Esophagus squamous epithelium (tissue), 5 donors: ENCODE measurements at regions not wholly inside any gene's neighbourhood (a gene's known extent, or its start where the extent isn't known, plus 50 kb on each side); places are given as distances from the start of the nearest gene placed in this dataset.

Source experiments
- DNase-seq: peaks from one replicate; lab custom pipeline; 2025; lab: John Stamatoyannopoulos, UW
- H3K27ac ChIP-seq, 4 donors: fragments of 200-600 bp; sonication (generic); one replicate each; pipeline ENCODE4 v1.5.1; 2016 to 2019; ENCODE audit warnings: mild to moderate bottlenecking in 1 of 4
- H3K27me3 ChIP-seq, 4 donors: fragments of 200-600 bp; sonication (generic); 1 replicate in 3 of 4; 2 replicates in 1 of 4; pipeline versions ENCODE4 v1.5.1 to v1.6.0; 2017 to 2021; ENCODE audit warnings: antibody characterized with exemption in 1 of 4
- H3K36me3 ChIP-seq, 3 donors: fragments of 200-600 bp; sonication (generic); one replicate each; pipeline ENCODE4 v1.5.1; 2016 to 2019
- H3K4me1 ChIP-seq, 3 donors: fragments of 200-600 bp; sonication (generic); one replicate each; pipeline ENCODE4 v1.5.1; 2017 to 2019
- H3K4me3 ChIP-seq, 4 donors: fragments of 200-600 bp; sonication (generic); 1 replicate in 3 of 4; 2 replicates in 1 of 4; pipeline ENCODE4 v1.5.1; 2016 to 2019; ENCODE audit warnings: mild to moderate bottlenecking in 2 of 4, moderate library complexity in 1 of 4
- H3K9me3 ChIP-seq, 3 donors: fragments of 200-600 bp; sonication (generic); one replicate each; pipeline ENCODE4 v1.5.1; 2016 to 2019
- CTCF ChIP-seq, 6 experiments: fragments of 450-650 bp in 4 of 6; fragments of 200-600 bp in 2 of 6; sonication (generic) in 2 of 6; IDR thresholded peaks; one replicate each; pipeline ENCODE4 v1.5.1; 2016 to 2019; ENCODE audit warnings: antibody characterized with exemption in 6 of 6, mild to moderate bottlenecking in 4 of 6, moderate library complexity in 4 of 6
- POLR2A ChIP-seq, 4 donors: fragments of 450-650 bp; IDR thresholded peaks; one replicate each; pipeline ENCODE4 v1.6.1; 2017; ENCODE audit warnings: antibody characterized with exemption in 4 of 4, mild to moderate bottlenecking in 4 of 4, moderate library complexity in 3 of 4
- WGBS, 2 donors: methylation state at CpG; one replicate each; pipeline ENCODE4 v1.1.5; 2018; 5-methylcytosine and 5-hydroxymethylcytosine counted together
- intact Hi-C: fragments of 100-400 bp; cut with DNase I; formaldehyde crosslinking; loops from one replicate; pipeline ENCODE4 v1.15.0; 2022
- donor health status: DM: yes; HTN: yes; CAD: no.

- no peak overlapping the region for H3K4me3 ChIP-seq
- intact Hi-C loops, result no loop called here
- H3K27me3 ChIP-seq, result no peaks in the 10 kb centered on the region
- no peaks in the 10 kb centered on the region for H3K4me1 ChIP-seq
- no peak overlapping the region for H3K27ac ChIP-seq
- no peak for TF ChIP-seq POLR2A (IDR thresholded peaks at IDR 0.05)
- TF ChIP-seq CTCF (IDR thresholded peaks at IDR 0.05), result no peak
- H3K9me3 ChIP-seq, result no peaks in the 10 kb centered on the region
- DNase-seq, result no peak
- no peaks in the 10 kb centered on the region for H3K36me3 ChIP-seq
- 74 to 79% methylated on average over 4 of the region's 4 CpGs for WGBS, 2 donors
Observed at GRCh38 chr5:114912189-114912920, 257.4 kb downstream of the TRIM36 start.

- TF ChIP-seq POLR2A (IDR thresholded peaks at IDR 0.05), result no peak
- TF ChIP-seq CTCF (IDR thresholded peaks at IDR 0.05), result no peak
- Histone ChIP-seq H3K27ac (no peak overlapping the region), H3K9me3 (no peaks in the 10 kb centered on the region), H3K4me3 (no peak overlapping the region), H3K4me1 (no peaks in the 10 kb centered on the region), H3K36me3 (no peaks in the 10 kb centered on the region), H3K27me3 (no peaks in the 10 kb centered on the region)
- DNase-seq, result no peak
- intact Hi-C loops, result no loop called here
Observed at GRCh38 chr5:114910727-114911126, 259.0 kb downstream of the TRIM36 start.

GRCh38 chr5:114909424-114909823 lies 260.3 kb downstream of the TRIM36 start:
- H3K27me3 ChIP-seq, result no peaks in the 10 kb centered on the region
- intact Hi-C loops, result no loop called here
- no peak overlapping the region for H3K4me3 ChIP-seq
- WGBS, 2 donors, result 88 to 90% methylated on average over 2 of the region's 2 CpGs
- H3K4me1 ChIP-seq, result no peaks in the 10 kb centered on the region
- TF ChIP-seq CTCF (IDR thresholded peaks at IDR 0.05), result no peak
- no peak for TF ChIP-seq POLR2A (IDR thresholded peaks at IDR 0.05)
- no peaks in the 10 kb centered on the region for H3K9me3 ChIP-seq
- no peak overlapping the region for H3K27ac ChIP-seq
- DNase-seq, result no peak
- no peaks in the 10 kb centered on the region for H3K36me3 ChIP-seq

- intact Hi-C loops, result no loop called here
- WGBS, 2 donors, result 72 to 76% methylated on average over 2 of the region's 2 CpGs
- no peak for TF ChIP-seq POLR2A (IDR thresholded peaks at IDR 0.05)
- no peak for TF ChIP-seq CTCF (IDR thresholded peaks at IDR 0.05)
- no peak for DNase-seq
- Histone ChIP-seq H3K27ac (no peak overlapping the region), H3K36me3 (no peaks in the 10 kb centered on the region), H3K9me3 (no peaks in the 10 kb centered on the region), H3K4me1 (no peaks in the 10 kb centered on the region), H3K27me3 (no peaks in the 10 kb centered on the region), H3K4me3 (no peak overlapping the region)
Observed at GRCh38 chr5:114903767-114904166, 265.9 kb downstream of the TRIM36 start.

- intact Hi-C loops, result no loop called here
- WGBS, 2 donors, result 73 to 76% methylated on average over 2 of the region's 2 CpGs
Observed at GRCh38 chr5:114898602-114899001, 271.1 kb downstream of the TRIM36 start.

More at GRCh38 chr5:114898602-114899001, 271.1 kb downstream of the TRIM36 start:
- no peak overlapping the region for H3K27ac ChIP-seq
- H3K4me3 ChIP-seq, result no peak overlapping the region
- TF ChIP-seq POLR2A (IDR thresholded peaks at IDR 0.05) (no peak), CTCF (IDR thresholded peaks at IDR 0.05) (no peak)
- no peaks in the 10 kb centered on the region for H3K4me1 ChIP-seq
- no peaks in the 10 kb centered on the region for H3K36me3 ChIP-seq
- H3K27me3 ChIP-seq, result no peaks in the 10 kb centered on the region
- no peaks in the 10 kb centered on the region for H3K9me3 ChIP-seq
- DNase-seq, result no peak
